Epithelial cell of proximal tubule (primary cell): ENCODE measurements at regions not wholly inside any gene's neighbourhood (a gene's known extent, or its start where the extent isn't known, plus 50 kb on each side); places are given as distances from the start of the nearest gene placed in this dataset.

Experiments used
- DNase-seq: peaks from one replicate; pipeline ENCODE4 v3.0.0-alpha.2; 2011; ENCODE audit warnings: low read depth
- H3K4me3 ChIP-seq: 2 replicates; pipeline ENCODE4 v1.5.1; 2011; ENCODE audit warnings: low read depth, mild to moderate bottlenecking, low read length
- TF ChIP-seq, protein P1 (sequence below): conservative IDR thresholded peaks from 2 replicates; pipeline ENCODE4 v1.5.1; 2012; ENCODE audit warnings: low read depth, mild to moderate bottlenecking, low read length

DNA sequence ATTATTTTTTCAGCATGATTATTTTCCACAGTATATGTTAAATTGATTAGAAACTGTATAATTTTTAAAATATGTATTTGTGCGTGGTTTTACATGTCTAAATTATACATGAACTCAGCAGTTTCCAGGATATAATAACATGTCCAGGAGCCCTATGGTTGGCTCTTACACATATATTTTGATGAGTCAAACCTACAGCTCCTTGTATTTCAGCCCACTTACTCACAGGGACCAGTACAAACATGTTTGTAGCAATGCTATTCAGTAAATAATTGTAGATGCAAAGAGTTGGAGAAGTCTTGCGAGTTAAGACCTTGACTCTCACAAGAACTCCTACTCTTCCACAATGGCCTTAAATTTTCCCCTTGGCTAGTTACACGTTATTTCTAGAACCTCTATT, 107.2 kb upstream of the SASH1 start:
- no peak overlapping the region for H3K4me3 ChIP-seq
- no peak for DNase-seq
- TF ChIP-seq, protein P1, sequence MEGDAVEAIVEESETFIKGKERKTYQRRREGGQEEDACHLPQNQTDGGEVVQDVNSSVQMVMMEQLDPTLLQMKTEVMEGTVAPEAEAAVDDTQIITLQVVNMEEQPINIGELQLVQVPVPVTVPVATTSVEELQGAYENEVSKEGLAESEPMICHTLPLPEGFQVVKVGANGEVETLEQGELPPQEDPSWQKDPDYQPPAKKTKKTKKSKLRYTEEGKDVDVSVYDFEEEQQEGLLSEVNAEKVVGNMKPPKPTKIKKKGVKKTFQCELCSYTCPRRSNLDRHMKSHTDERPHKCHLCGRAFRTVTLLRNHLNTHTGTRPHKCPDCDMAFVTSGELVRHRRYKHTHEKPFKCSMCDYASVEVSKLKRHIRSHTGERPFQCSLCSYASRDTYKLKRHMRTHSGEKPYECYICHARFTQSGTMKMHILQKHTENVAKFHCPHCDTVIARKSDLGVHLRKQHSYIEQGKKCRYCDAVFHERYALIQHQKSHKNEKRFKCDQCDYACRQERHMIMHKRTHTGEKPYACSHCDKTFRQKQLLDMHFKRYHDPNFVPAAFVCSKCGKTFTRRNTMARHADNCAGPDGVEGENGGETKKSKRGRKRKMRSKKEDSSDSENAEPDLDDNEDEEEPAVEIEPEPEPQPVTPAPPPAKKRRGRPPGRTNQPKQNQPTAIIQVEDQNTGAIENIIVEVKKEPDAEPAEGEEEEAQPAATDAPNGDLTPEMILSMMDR = no peak

DNA sequence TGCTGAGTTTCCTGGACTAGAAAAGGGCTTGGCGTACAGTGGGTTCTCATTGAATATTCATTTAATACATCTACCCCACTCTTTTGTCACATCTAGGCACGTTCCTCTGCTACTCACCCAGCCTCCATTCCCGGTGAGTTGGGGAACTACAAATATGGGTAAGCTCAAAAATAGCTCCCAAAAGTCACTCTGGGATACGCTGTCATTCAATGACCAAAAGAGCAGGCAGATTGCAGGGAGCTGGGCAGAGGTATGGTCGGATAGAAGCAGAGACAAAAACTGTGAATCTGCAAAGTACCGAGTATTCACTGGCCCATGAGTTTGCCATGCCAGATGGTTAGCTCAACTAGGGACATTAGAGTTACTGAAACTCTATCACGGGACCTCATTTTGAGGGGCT, 103.9 kb upstream of the SASH1 start:
- H3K4me3 ChIP-seq = no peak overlapping the region
- TF ChIP-seq, protein P1 = no peak
- no peak for DNase-seq

DNA sequence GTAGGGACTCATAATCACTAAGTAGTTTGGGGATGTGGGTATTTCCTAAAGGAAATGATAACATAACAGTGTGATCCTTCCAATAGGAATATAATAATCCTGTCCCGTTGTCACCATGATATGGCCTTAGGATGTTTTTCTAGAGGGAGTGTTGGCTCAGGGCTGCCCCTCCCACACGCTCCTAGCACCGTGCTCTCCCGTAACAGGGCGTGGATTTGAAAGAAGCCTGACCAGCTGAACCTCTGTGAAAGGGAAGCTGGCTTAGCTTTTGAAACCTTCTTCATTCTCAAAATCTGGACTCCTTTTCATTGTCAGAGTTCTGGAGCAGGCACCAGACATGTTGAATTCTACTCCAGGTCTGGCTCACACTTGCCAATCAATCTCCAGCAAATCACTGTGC, 103.4 kb upstream of the SASH1 start:
- TF ChIP-seq, protein P1 = no peak
- H3K4me3 ChIP-seq = no peak overlapping the region

DNA sequence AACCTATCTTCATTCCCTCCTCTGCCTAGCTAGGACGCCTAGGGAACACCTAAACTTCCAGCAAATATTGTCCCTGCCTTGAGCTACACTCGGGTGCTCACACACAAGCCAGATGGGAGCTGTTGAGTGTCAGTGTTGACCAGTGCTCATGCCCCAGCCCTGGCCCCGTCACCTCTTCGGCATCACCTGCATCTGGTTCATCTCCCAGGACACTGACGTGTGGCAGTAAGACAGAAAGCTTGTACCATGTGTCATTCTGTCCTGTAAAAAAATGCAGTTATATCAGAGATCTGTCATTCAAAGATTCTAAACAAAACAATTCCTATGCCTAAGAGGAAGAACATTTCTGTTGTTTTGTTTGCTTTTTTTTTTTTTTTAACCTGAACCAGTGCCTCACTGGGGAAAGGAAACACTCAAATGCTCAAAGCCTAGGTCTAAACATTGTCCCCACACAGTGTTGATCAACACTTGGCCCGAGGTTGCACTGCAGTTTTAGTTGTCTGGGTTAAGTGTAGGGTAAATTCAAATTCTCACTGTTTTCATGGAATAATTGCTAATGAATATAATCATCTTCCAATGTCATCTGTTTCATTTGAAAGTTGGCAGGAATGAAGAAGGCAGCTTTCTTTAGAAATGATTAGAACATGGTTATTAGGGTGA, 102.7 kb upstream of the SASH1 start:
- TF ChIP-seq, protein P1 = no peak
- H3K4me3 ChIP-seq = no peak overlapping the region
- no peak for DNase-seq

More for the DNA sequence above, 103.4 kb upstream of the SASH1 start:
- no peak for DNase-seq

DNA sequence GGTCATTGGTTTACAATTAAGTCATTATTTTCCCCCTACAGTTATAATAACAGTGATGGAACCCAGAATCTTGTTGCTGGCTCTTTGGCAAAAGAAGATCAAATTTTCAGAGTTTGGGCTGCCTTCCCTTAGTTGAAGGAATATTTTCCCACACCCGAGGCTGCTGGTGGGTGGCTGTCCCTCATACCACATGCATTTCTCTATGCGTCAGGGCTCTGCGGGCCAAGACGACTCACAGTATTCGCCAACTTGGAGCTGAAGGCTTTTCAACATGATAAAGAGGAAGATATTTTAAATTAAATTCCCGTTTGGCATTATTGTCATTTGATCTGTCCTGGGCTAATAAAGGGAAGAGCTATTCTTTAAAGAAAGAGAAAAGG, 102.2 kb upstream of the SASH1 start:
- TF ChIP-seq, protein P1 = no peak
- DNase-seq = no peak
- H3K4me3 ChIP-seq = no peak overlapping the region

DNA sequence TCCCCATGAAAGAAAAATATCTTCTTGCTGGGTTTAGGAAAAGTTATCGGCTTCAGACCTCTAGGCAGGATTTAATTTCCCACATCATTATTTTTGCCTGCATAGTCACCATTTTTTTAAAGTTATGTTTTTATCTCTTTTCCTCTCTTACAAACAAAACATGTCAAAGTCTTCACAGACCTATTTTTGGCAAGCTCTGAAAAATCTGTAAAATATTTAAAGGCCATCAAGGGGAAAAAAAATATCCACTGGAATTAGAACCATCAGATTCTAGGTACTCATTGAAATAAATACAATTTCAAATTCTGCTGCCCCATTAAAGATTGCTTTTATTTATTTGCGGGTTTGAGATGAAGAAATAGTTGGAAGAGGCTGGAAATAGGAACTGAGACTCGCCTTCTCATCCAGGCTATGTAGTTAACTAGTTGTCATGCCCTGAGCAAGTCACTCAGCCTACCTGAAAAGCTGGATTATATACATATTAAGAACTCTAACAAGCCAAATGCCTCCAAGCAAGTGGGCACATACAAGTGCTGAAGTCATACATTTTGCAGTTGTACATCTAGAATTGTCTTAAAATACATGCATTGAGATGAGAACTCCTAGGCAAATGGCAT, 101.7 kb upstream of the SASH1 start:
- no peak overlapping the region for H3K4me3 ChIP-seq
- TF ChIP-seq, protein P1 = no peak
- no peak for DNase-seq

DNA sequence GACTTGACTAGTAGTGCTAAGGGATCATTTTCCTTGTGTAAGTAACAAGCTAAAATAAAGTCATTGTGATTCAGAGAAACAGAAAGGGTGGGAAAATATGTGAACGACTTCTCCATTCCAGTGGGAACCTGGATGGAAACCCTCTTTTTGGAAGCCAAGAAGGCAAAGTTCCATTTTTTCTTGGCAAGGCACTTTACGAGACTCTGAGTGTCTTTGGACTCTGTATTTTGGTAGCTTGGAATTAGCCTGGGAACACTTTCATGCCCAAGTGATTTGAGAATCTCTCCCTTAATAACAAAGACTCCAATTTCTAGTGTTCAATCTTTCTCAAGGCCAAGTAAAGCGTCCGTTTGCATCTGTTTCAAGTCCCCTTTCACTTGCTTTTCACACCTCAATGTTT, 100.5 kb upstream of the SASH1 start:
- no peak overlapping the region for H3K4me3 ChIP-seq
- TF ChIP-seq, protein P1 = no peak
- no peak for DNase-seq
